ENCODE measurements at regions not wholly inside any gene's neighbourhood (a gene's known extent, or its start where the extent isn't known, plus 50 kb on each side); places are given as distances from the start of the nearest gene placed in this dataset.
"Not testable (repeated sequence)": the region's sequence is repeated elsewhere in the genome, so short reads cannot be mapped to it uniquely, and the experiment has no call there.

DNA sequence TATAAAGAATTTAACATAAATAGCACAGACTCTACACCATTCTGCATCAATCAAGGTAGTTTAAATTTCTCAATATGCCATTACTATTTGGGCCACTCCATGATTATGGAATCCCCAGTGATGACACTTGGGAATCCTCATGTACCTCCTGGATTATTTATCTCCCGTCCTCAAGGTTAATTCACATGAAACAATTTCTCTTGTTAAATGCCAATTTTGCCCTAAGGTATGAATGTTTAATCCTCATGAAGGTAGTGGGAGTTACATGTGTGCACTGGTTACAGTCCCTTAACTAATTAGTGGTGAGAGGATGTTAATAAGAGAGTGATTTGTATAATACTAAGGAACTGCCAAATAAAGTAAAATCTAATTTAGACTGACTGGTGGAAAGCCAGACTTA, 372.3 kb upstream of the MDFIC2 start:
- no TSS peak for BruUV-seq (replicated peaks)
- POLR2A ChIA-PET (ENCODE audit: low non-redundant PET) = no interaction called here

DNA sequence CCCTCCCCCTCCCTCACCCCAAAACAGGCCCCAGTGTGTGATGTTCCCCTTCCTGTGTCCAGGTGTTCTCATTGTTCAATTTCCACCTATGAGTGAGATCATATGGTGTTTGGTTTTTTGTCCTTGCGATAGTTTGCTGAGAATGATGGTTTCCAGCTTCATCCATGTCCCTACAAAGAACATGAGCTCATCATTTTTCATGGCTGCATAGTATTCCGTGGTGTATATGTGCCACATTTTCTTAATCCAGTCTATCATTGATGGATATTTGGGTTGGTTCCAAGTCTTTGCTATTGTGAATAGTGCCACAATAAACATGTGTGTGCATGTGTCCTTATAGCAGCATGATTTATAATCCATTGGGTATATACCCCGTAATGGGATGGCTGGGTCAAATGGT, 363.4 kb upstream of the MDFIC2 start:
- intact Hi-C loops (cut with micrococcal nuclease; ENCODE audit: unreplicated experiment); H3K27me3 ChIP-seq (replicated peaks; ENCODE audit: insufficient read depth, low read depth, low read length, poor library complexity); H3K36me3 ChIP-seq (ENCODE audit: insufficient read depth, low read length, poor library complexity, severe bottlenecking); H3K4me1 ChIP-seq (ENCODE audit: insufficient read depth, low read length, poor library complexity, severe bottlenecking); DNase-seq (ENCODE audit: low spot score); H3K9me3 ChIP-seq (ENCODE audit: low read depth, low read length, poor library complexity, severe bottlenecking); H3K4me3 ChIP-seq (ENCODE audit: low read depth, low read length, poor library complexity, severe bottlenecking); BruUV-seq (replicated peaks); CTCF ChIA-PET; H3K27ac ChIP-seq (ENCODE audit: low read depth, low read length, poor library complexity, severe bottlenecking); POLR2A ChIA-PET (ENCODE audit: low non-redundant PET): not testable (repeated sequence)

More for the DNA sequence above, 372.3 kb upstream of the MDFIC2 start:
- Histone ChIP-seq H3K4me3 (ENCODE audit: low read depth, low read length, poor library complexity, severe bottlenecking) (no peak overlapping the region), H3K9me3 (ENCODE audit: low read depth, low read length, poor library complexity, severe bottlenecking) (no peaks in the 10 kb centered on the region), H3K36me3 (ENCODE audit: insufficient read depth, low read length, poor library complexity, severe bottlenecking) (no peaks in the 10 kb centered on the region), H3K27ac (ENCODE audit: low read depth, low read length, poor library complexity, severe bottlenecking) (no peak overlapping the region), H3K27me3 (replicated peaks; ENCODE audit: insufficient read depth, low read depth, low read length, poor library complexity) (no peaks in the 10 kb centered on the region), H3K4me1 (ENCODE audit: insufficient read depth, low read length, poor library complexity, severe bottlenecking) (no peaks in the 10 kb centered on the region)
- intact Hi-C loops (cut with micrococcal nuclease; ENCODE audit: unreplicated experiment) = no loop called here
- no peak for DNase-seq (ENCODE audit: low spot score)
- TF ChIP-seq, protein P1, sequence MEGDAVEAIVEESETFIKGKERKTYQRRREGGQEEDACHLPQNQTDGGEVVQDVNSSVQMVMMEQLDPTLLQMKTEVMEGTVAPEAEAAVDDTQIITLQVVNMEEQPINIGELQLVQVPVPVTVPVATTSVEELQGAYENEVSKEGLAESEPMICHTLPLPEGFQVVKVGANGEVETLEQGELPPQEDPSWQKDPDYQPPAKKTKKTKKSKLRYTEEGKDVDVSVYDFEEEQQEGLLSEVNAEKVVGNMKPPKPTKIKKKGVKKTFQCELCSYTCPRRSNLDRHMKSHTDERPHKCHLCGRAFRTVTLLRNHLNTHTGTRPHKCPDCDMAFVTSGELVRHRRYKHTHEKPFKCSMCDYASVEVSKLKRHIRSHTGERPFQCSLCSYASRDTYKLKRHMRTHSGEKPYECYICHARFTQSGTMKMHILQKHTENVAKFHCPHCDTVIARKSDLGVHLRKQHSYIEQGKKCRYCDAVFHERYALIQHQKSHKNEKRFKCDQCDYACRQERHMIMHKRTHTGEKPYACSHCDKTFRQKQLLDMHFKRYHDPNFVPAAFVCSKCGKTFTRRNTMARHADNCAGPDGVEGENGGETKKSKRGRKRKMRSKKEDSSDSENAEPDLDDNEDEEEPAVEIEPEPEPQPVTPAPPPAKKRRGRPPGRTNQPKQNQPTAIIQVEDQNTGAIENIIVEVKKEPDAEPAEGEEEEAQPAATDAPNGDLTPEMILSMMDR (conservative IDR thresholded peaks at IDR 0.05; ENCODE audit: low read depth, low read length) = no peak
- TF ChIP-seq EZH2 (IDR thresholded peaks at IDR 0.05; ENCODE audit: borderline replicate concordance, low read depth, low read length, poor library complexity, severe bottlenecking) = no peak
- CTCF ChIA-PET = no interaction called here

DNA sequence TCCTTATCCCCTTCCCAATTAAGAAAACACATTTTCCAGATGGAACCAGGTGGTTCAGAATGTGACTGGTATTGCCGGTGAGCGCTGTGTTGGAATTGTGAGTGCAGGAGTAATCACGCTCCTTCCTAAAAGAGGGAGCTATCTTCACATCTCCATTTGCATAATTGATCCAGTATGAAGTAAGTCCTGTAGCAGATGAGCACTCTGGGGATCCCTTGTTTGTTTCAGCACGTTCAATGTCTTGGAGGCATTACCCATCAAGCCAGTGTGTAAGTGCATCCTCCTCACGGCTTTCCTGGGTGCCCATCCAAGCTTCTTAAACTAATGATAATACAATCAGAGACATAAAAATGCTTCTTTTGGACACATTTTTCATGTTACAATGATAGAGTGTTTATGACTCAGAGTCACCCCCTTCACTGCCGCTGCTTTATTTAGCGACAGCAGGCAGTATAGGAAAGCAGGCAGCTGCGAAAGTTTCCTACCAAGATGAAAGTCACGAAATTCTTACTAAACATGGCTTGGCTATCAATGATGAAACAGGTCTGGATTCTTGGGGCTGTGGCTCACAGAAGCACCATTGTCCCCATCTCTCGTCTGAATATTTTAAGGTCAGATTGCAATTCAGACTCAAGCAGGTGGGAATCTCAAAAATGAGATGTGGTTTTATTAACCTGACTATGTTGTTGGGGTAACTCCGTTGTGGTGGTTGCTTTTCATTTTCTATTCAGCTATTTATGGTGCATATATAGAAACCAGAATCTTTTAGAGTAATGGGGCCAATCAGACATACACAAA, 346.3 kb upstream of the MDFIC2 start:
- H3K9me3 ChIP-seq (ENCODE audit: low read depth, low read length, poor library complexity, severe bottlenecking) = no peaks in the 10 kb centered on the region
- no peak overlapping the region for H3K4me3 ChIP-seq (ENCODE audit: low read depth, low read length, poor library complexity, severe bottlenecking)
- no peak overlapping the region for H3K27ac ChIP-seq (ENCODE audit: low read depth, low read length, poor library complexity, severe bottlenecking)
- no peaks in the 10 kb centered on the region for H3K4me1 ChIP-seq (ENCODE audit: insufficient read depth, low read length, poor library complexity, severe bottlenecking)
- ChIA-PET POLR2A (ENCODE audit: low non-redundant PET) (no interaction called here), CTCF (no interaction called here)
- no peaks in the 10 kb centered on the region for H3K27me3 ChIP-seq (replicated peaks; ENCODE audit: insufficient read depth, low read depth, low read length, poor library complexity)
- intact Hi-C loops (cut with micrococcal nuclease; ENCODE audit: unreplicated experiment) = no loop called here
- no peaks in the 10 kb centered on the region for H3K36me3 ChIP-seq (ENCODE audit: insufficient read depth, low read length, poor library complexity, severe bottlenecking)
- DNase-seq (ENCODE audit: low spot score) = no peak
- TF ChIP-seq EZH2 (IDR thresholded peaks at IDR 0.05; ENCODE audit: borderline replicate concordance, low read depth, low read length, poor library complexity, severe bottlenecking) = no peak
- TF ChIP-seq, protein P1 (conservative IDR thresholded peaks at IDR 0.05; ENCODE audit: low read depth, low read length) = no peak
- no TSS peak for BruUV-seq (replicated peaks)

DNA sequence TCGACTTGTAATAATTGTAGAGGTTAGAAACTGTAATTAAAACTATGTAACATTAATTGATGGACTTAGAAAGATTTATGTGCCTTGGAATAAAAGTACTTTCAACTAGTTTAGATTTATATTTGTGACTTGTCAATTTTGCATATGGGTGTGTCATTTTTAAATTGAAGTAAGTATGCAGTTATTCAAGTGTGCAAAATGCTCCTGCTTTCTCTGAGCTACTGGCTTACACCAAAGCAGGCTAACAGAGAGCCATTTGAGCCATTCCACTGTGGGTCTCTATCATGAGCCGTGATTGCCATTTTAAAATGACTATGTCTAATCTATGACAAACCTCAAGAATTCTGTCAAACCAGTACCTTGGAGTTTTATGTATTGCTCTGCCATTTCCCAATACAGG, 345.0 kb upstream of the MDFIC2 start:
- H3K27ac ChIP-seq (ENCODE audit: low read depth, low read length, poor library complexity, severe bottlenecking) = no peak overlapping the region
- H3K4me1 ChIP-seq (ENCODE audit: insufficient read depth, low read length, poor library complexity, severe bottlenecking) = no peaks in the 10 kb centered on the region
- H3K4me3 ChIP-seq (ENCODE audit: low read depth, low read length, poor library complexity, severe bottlenecking) = no peak overlapping the region
- DNase-seq (ENCODE audit: low spot score) = no peak
- no peaks in the 10 kb centered on the region for H3K9me3 ChIP-seq (ENCODE audit: low read depth, low read length, poor library complexity, severe bottlenecking)
- intact Hi-C loops (cut with micrococcal nuclease; ENCODE audit: unreplicated experiment) = no loop called here
- ChIA-PET CTCF (no interaction called here), POLR2A (ENCODE audit: low non-redundant PET) (no interaction called here)
- H3K27me3 ChIP-seq (replicated peaks; ENCODE audit: insufficient read depth, low read depth, low read length, poor library complexity) = no peaks in the 10 kb centered on the region
- TF ChIP-seq, protein P1 (conservative IDR thresholded peaks at IDR 0.05; ENCODE audit: low read depth, low read length) = no peak
- no peak for TF ChIP-seq EZH2 (IDR thresholded peaks at IDR 0.05; ENCODE audit: borderline replicate concordance, low read depth, low read length, poor library complexity, severe bottlenecking)
- H3K36me3 ChIP-seq (ENCODE audit: insufficient read depth, low read length, poor library complexity, severe bottlenecking) = no peaks in the 10 kb centered on the region
- BruUV-seq (replicated peaks) = no TSS peak
